Loucy (cell line): ENCODE measurements at regions not wholly inside any gene's neighbourhood (a gene's known extent, or its start where the extent isn't known, plus 50 kb on each side); places are given as distances from the start of the nearest gene placed in this dataset.

Source experiments
- H2AFZ ChIP-seq: fragments of 200-600 bp; sonication (generic); 2 replicates; pipeline ENCODE4 v1.6.0; 2016; ENCODE audit warnings: antibody characterized with exemption, mild to moderate bottlenecking, low read length, moderate library complexity
- H3F3A ChIP-seq: fragments of 200-600 bp; 2 replicates; pipeline ENCODE4 v1.6.0; 2016; ENCODE audit warnings: antibody characterized with exemption, low read depth, mild to moderate bottlenecking
- H3K27me3 ChIP-seq: fragments of 200-600 bp; sonication (generic); 2 replicates; pipeline ENCODE4 v1.6.1; 2014; ENCODE audit warnings: low read length, mild to moderate bottlenecking; ENCODE audit not compliant: insufficient read depth, poor library complexity, severe bottlenecking
- H3K36me3 ChIP-seq: fragments of 200-600 bp; sonication (generic); 2 replicates; pipeline ENCODE4 v1.6.1; 2016; ENCODE audit warnings: low read length; ENCODE audit not compliant: insufficient read depth
- H3K4me1 ChIP-seq: fragments of 200-600 bp; sonication (generic); 2 replicates; pipeline ENCODE4 v1.5.1; 2014; ENCODE audit warnings: low read length, mild to moderate bottlenecking; ENCODE audit not compliant: insufficient read depth, poor library complexity, severe bottlenecking
- H3K4me2 ChIP-seq: fragments of 200-600 bp; sonication (generic); 2 replicates; pipeline ENCODE4 v1.6.0; 2014; ENCODE audit warnings: antibody characterized with exemption, low read length, low read depth, mild to moderate bottlenecking; ENCODE audit not compliant: poor library complexity, severe bottlenecking
- H3K4me3 ChIP-seq: fragments of 200-600 bp; sonication (generic); 2 replicates; pipeline ENCODE4 v1.5.1; 2014; ENCODE audit warnings: low read length, mild to moderate bottlenecking, mixed read lengths; ENCODE audit not compliant: poor library complexity, severe bottlenecking
- H3K79me2 ChIP-seq: fragments of 200-600 bp; sonication (generic); 2 replicates; pipeline ENCODE4 v1.6.1; 2014; ENCODE audit warnings: low read length; ENCODE audit not compliant: insufficient read depth
- H3K9ac ChIP-seq: fragments of 200-600 bp; sonication (generic); 2 replicates; pipeline ENCODE4 v1.6.0; 2014; ENCODE audit warnings: mild to moderate bottlenecking, low read depth, low read length, moderate library complexity; ENCODE audit not compliant: poor library complexity, severe bottlenecking
- H3K9me2 ChIP-seq: fragments of 200-600 bp; sonication (generic); replicated peaks from 2 replicates; pipeline ENCODE4 v1.6.1; 2016; ENCODE audit warnings: low read depth, low read length, mixed read lengths
- H3K9me3 ChIP-seq: fragments of 200-600 bp; sonication (generic); 2 replicates; pipeline ENCODE4 v1.6.1; 2014; ENCODE audit warnings: mild to moderate bottlenecking, antibody characterized with exemption, low read length, low read depth; ENCODE audit not compliant: insufficient read depth
- H4K20me1 ChIP-seq: fragments of 200-600 bp; sonication (generic); 2 replicates; pipeline ENCODE4 v1.6.0; 2014; ENCODE audit warnings: antibody characterized with exemption, low read length, mild to moderate bottlenecking; ENCODE audit not compliant: insufficient read depth, poor library complexity, severe bottlenecking
- EZH2phosphoT487 ChIP-seq: fragments of 200-600 bp; IDR thresholded peaks from 2 replicates; pipeline ENCODE4 v1.6.1; 2018; ENCODE audit warnings: antibody characterized with exemption, mild to moderate bottlenecking, moderate library complexity, borderline replicate concordance
- TF ChIP-seq, protein P1 (sequence below): fragments of 200-600 bp; sonication (generic); conservative IDR thresholded peaks from 2 replicates; pipeline ENCODE4 v1.5.1; 2014; ENCODE audit warnings: mild to moderate bottlenecking, antibody characterized with exemption, low read length

DNA sequence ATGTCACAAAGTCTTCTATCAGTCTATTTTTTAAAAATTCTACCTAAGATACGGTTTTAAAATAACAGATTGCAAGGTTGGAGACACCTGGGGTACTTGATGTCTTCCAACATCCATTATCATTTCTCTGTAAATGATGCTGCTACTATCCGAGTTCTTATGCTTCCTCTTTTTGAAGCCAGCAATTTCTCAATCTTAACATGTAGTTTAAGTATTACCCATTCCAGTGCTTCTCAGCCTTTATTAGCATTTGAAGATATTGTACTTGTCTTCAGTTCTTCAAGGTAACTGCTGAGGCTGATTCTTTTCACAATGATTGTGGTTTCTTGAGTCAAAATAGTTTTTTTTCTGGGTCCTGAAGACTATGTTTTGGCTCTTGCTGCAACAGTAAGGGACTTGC lies 96.4 kb upstream of the SELENOP start:
- Histone ChIP-seq H2AFZ (peak overlapping the region; percentile 97), H3K9me3 (no peaks in the 10 kb centered on the region), H3K36me3 (no peaks in the 10 kb centered on the region), H3K9ac (peak overlapping the region; percentile 43), H3K4me3 (peak overlapping the region; percentile 72), H3K4me2 (peak overlapping the region; percentile 73), H3K79me2 (no peaks in the 10 kb centered on the region), H4K20me1 (no peaks in the 10 kb centered on the region), H3K4me1 (peaks cover 3% of the 10 kb centered on the region), H3F3A (no peaks in the 10 kb centered on the region), H3K27me3 (no peaks in the 10 kb centered on the region), H3K9me2 (no peaks in the 10 kb centered on the region)
- no peak for TF ChIP-seq EZH2phosphoT487
- TF ChIP-seq, protein P1, sequence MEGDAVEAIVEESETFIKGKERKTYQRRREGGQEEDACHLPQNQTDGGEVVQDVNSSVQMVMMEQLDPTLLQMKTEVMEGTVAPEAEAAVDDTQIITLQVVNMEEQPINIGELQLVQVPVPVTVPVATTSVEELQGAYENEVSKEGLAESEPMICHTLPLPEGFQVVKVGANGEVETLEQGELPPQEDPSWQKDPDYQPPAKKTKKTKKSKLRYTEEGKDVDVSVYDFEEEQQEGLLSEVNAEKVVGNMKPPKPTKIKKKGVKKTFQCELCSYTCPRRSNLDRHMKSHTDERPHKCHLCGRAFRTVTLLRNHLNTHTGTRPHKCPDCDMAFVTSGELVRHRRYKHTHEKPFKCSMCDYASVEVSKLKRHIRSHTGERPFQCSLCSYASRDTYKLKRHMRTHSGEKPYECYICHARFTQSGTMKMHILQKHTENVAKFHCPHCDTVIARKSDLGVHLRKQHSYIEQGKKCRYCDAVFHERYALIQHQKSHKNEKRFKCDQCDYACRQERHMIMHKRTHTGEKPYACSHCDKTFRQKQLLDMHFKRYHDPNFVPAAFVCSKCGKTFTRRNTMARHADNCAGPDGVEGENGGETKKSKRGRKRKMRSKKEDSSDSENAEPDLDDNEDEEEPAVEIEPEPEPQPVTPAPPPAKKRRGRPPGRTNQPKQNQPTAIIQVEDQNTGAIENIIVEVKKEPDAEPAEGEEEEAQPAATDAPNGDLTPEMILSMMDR, result no peak

DNA sequence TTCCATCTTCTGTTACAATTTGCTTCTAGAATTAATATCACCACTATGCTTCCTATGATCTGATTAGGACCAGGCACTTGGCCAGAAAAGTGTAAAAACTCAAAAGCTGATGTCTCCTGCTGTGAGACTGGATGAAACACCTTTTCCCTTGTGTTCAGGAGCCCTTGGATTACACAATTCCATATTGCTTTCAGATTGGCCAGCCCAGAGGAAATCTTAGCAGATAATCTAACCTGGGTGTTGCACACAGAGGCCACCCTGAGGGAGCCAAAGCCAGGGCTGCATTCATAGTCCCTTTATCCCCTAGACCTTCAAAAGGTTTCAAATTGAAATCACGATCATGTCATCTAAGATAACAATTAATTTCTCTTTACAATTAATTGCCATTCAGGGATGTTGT lies 94.1 kb upstream of the SELENOP start:
- no peaks in the 10 kb centered on the region for H3K4me1 ChIP-seq
- no peak overlapping the region for H3K4me2 ChIP-seq
- no peak overlapping the region for H3K9ac ChIP-seq
- no peaks in the 10 kb centered on the region for H3K9me3 ChIP-seq
- no peaks in the 10 kb centered on the region for H3F3A ChIP-seq
- H3K9me2 ChIP-seq, result no peaks in the 10 kb centered on the region
- TF ChIP-seq EZH2phosphoT487, result no peak
- TF ChIP-seq, protein P1, result no peak
- no peaks in the 10 kb centered on the region for H3K27me3 ChIP-seq
- H3K36me3 ChIP-seq, result no peaks in the 10 kb centered on the region
- no peak overlapping the region for H3K4me3 ChIP-seq
- H3K79me2 ChIP-seq, result no peaks in the 10 kb centered on the region
- H2AFZ ChIP-seq, result no peak overlapping the region
- no peaks in the 10 kb centered on the region for H4K20me1 ChIP-seq

DNA sequence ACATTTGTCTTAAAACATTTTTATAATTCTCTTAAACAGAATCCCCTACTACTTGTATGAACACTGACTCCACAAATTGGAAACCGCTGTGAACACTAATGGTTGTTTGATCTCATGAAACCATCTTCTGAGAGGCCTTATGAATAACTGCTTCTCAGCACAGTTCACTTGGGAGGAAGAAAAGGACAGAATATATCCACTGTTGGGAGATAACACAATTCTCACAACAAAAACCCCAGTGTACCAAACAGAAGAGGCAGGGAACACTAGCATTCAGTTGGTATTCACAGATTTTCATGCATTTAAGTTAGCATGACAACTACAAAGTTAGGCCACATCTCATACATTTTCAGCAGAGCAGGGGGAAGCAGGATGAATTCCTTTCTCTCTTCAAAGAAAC lies 89.0 kb upstream of the SELENOP start:
- H3K4me3 ChIP-seq, result no peak overlapping the region
- H3K9me3 ChIP-seq, result no peaks in the 10 kb centered on the region
- no peaks in the 10 kb centered on the region for H3K79me2 ChIP-seq
- no peaks in the 10 kb centered on the region for H3K36me3 ChIP-seq
- no peaks in the 10 kb centered on the region for H4K20me1 ChIP-seq
- TF ChIP-seq, protein P1, result no peak
- no peak for TF ChIP-seq EZH2phosphoT487
- no peak overlapping the region for H3K4me2 ChIP-seq
- no peak overlapping the region for H2AFZ ChIP-seq
- no peaks in the 10 kb centered on the region for H3K9me2 ChIP-seq
- no peak overlapping the region for H3K9ac ChIP-seq
- H3K27me3 ChIP-seq, result no peaks in the 10 kb centered on the region
- H3K4me1 ChIP-seq, result no peaks in the 10 kb centered on the region
- no peaks in the 10 kb centered on the region for H3F3A ChIP-seq
